HCT116 (cell line): ENCODE measurements at regions not wholly inside any gene's neighbourhood (a gene's known extent, or its start where the extent isn't known, plus 50 kb on each side); places are given as distances from the start of the nearest gene placed in this dataset.

Experiments used
- ATAC-seq: fragments of 200-7000 bp; cut with Tn5 transposase; 2 replicates; pipeline ENCODE4 v1.9.1; 2020; ENCODE audit warnings: mild to moderate bottlenecking, moderate library complexity
- BruUV-seq: library from RNA; stranded (reverse); fragments of 400-500 nt; replicated peaks from 2 replicates; lab custom pipeline; 2021; lab: Mats Ljungman, UMichigan
- CTCF ChIA-PET: fragments of 300-600 bp; sonication (Branson Sonifier 250); formaldehyde crosslinking; loops from one replicate; lab custom pipeline; 2021; ENCODE audit warnings: antibody characterized with exemption; lab: Charles Lee
- POLR2A ChIA-PET: fragments of 300-600, 350-600 bp; sonication (Branson Sonifier 250); formaldehyde crosslinking; loops from one replicate; lab custom pipeline; 2021; ENCODE audit warnings: antibody characterized with exemption; lab: Charles Lee
- RAD21 ChIA-PET, 2 experiments: fragments of 300-600 bp; sonication (Branson Sonifier 250); formaldehyde crosslinking; loops; one replicate each; lab custom pipeline; 2023; ENCODE audit warnings: low total read pairs in 2 of 2; ENCODE audit not compliant: uncharacterized antibody in 2 of 2, unreplicated experiment in 2 of 2, low non-redundant PET in 1 of 2; lab: Charles Lee
- DNase-seq: peaks from one replicate; pipeline ENCODE4 v3.0.0-alpha.2; 2010; ENCODE audit warnings: low read depth, low spot score
- H2AFZ ChIP-seq: fragments of 200-600 bp; shearing (Covaris generic), sonication (generic); 2 replicates; pipeline ENCODE4 v1.6.1; 2017; ENCODE audit warnings: low read depth, mixed run types, mixed read lengths, antibody characterized with exemption, low read length; ENCODE audit not compliant: poor library complexity, severe bottlenecking
- H3K27ac ChIP-seq: 2 replicates; pipeline ENCODE4 v1.5.1; 2012; ENCODE audit warnings: low read depth, low read length
- H3K27me3 ChIP-seq: fragments of 200-600 bp; sonication (generic); 2 replicates; pipeline ENCODE4 v1.6.1; 2016; ENCODE audit warnings: mixed run types, low read length, mixed read lengths; ENCODE audit not compliant: insufficient read depth
- H3K36me3 ChIP-seq, 2 experiments: fragments of 200-500 bp in 1 of 2; fragments of 200-600 bp in 1 of 2; sonication (Bioruptor generic) in 1 of 2; sonication (generic) in 1 of 2; 2 replicates each; pipeline versions ENCODE4 v1.5.1 to v1.6.1; 2014 to 2016; ENCODE audit warnings: low read length in 2 of 2, inconsistent platforms in 1 of 2, mixed read lengths in 1 of 2, mixed run types in 1 of 2; ENCODE audit not compliant: insufficient read depth in 2 of 2, control insufficient read depth in 1 of 2
- H3K4me1 ChIP-seq, 2 experiments: fragments of 200-600 bp in 1 of 2; sonication (generic) in 1 of 2; 2 replicates each; pipeline versions ENCODE4 v1.5.1 to v1.6.1; 2012 to 2017; ENCODE audit warnings: low read length in 2 of 2, inconsistent platforms in 1 of 2, mild to moderate bottlenecking in 1 of 2, mixed read lengths in 1 of 2, mixed run types in 1 of 2, moderate library complexity in 1 of 2; ENCODE audit not compliant: insufficient read depth in 2 of 2, control insufficient read depth in 1 of 2
- H3K4me2 ChIP-seq: fragments of 200-600 bp; sonication (generic); 2 replicates; pipeline ENCODE4 v1.6.1; 2017; ENCODE audit warnings: mixed run types, low read length, mixed read lengths
- H3K4me3 ChIP-seq, 2 experiments: fragments of 200-600 bp in 1 of 2; sonication (generic) in 1 of 2; replicated peaks in 1 of 2; 2 replicates each; pipeline ENCODE4 v1.5.1; 2011 to 2016; ENCODE audit warnings: low read length in 2 of 2, control low read depth in 1 of 2, low read depth in 1 of 2, mild to moderate bottlenecking in 1 of 2, mixed read lengths in 1 of 2, mixed run types in 1 of 2
- H3K79me2 ChIP-seq: fragments of 200-600 bp; sonication (generic); 2 replicates; pipeline ENCODE4 v1.6.1; 2017; ENCODE audit warnings: mild to moderate bottlenecking, mixed run types, low read length, moderate library complexity, mixed read lengths; ENCODE audit not compliant: insufficient read depth
- H3K9ac ChIP-seq: fragments of 200-600 bp; sonication (generic); 2 replicates; pipeline ENCODE4 v1.6.1; 2016; ENCODE audit warnings: low read length, mixed read lengths
- H3K9me2 ChIP-seq: fragments of 200-600 bp; sonication (generic), shearing (Covaris generic); 2 replicates; pipeline ENCODE4 v1.6.1; 2017; ENCODE audit warnings: mixed run types, mild to moderate bottlenecking, moderate library complexity; ENCODE audit not compliant: insufficient read depth
- H3K9me3 ChIP-seq, 2 experiments: fragments of 200-500 bp in 1 of 2; fragments of 200-600 bp in 1 of 2; sonication (Bioruptor generic) in 1 of 2; sonication (generic) in 1 of 2; 2 replicates each; pipeline ENCODE4 v1.6.1; 2014 to 2017; ENCODE audit warnings: low read length in 2 of 2, mixed read lengths in 2 of 2, inconsistent platforms in 1 of 2, low read depth in 1 of 2, mild to moderate bottlenecking in 1 of 2, mixed run types in 1 of 2, moderate library complexity in 1 of 2; ENCODE audit not compliant: control insufficient read depth in 1 of 2, insufficient read depth in 1 of 2
- H4K20me1 ChIP-seq: fragments of 200-600 bp; sonication (generic), shearing (Covaris generic); 2 replicates; pipeline ENCODE4 v1.6.1; 2017; ENCODE audit warnings: mixed run types, mild to moderate bottlenecking, moderate library complexity; ENCODE audit not compliant: insufficient read depth
- CBX3 ChIP-seq: IDR thresholded peaks from 2 replicates; pipeline ENCODE4 v1.6.1; 2012; ENCODE audit warnings: low read depth
- EZH2 ChIP-seq: fragments of 200-600 bp; sonication (generic); IDR thresholded peaks from 2 replicates; pipeline ENCODE4 v1.6.1; 2017; ENCODE audit warnings: antibody characterized with exemption, mixed run types
- FOSL1 ChIP-seq: IDR thresholded peaks from 2 replicates; pipeline ENCODE4 v1.6.1; 2012; ENCODE audit warnings: low read depth
- JUND ChIP-seq: IDR thresholded peaks from 2 replicates; pipeline ENCODE4 v1.6.1; 2012
- POLR2A ChIP-seq: IDR thresholded peaks from 2 replicates; pipeline ENCODE4 v1.7.0; 2011; ENCODE audit warnings: borderline replicate concordance; ENCODE audit not compliant: insufficient read depth, insufficient read length; ENCODE audit errors: extremely low read depth
- POLR2AphosphoS5 ChIP-seq: IDR thresholded peaks from 2 replicates; pipeline ENCODE4 v1.6.1; 2011; ENCODE audit warnings: mild to moderate bottlenecking, low read depth, low read length, moderate library complexity
- RAD21 ChIP-seq: IDR thresholded peaks from 2 replicates; pipeline ENCODE4 v1.6.1; 2012; ENCODE audit warnings: low read depth, mild to moderate bottlenecking
- SP1 ChIP-seq: IDR thresholded peaks from 2 replicates; pipeline ENCODE4 v1.6.1; 2012; ENCODE audit warnings: low read depth
- ZNF274 ChIP-seq: fragments of 200-500 bp; sonication (Bioruptor generic); IDR thresholded peaks from 2 replicates; pipeline ENCODE4 v1.6.1; 2014; ENCODE audit warnings: mild to moderate bottlenecking, low read depth, low read length, inconsistent platforms
- intact Hi-C: fragments of 100-400 bp; cut with micrococcal nuclease; formaldehyde crosslinking; loops from 2 replicates; pipeline ENCODE4 v1.10.0; 2022
- TF ChIP-seq, protein P1 (sequence below), 3 experiments: fragments of 200-600 bp in 1 of 3; sonication (generic) in 1 of 3; IDR thresholded peaks in 2 of 3; conservative IDR thresholded peaks in 1 of 3; 2 replicates each; pipeline ENCODE4 v1.5.1; 2012 to 2017; ENCODE audit warnings: low read depth in 2 of 3, low read length in 2 of 3, antibody characterized with exemption in 1 of 3, borderline replicate concordance in 1 of 3, control low read depth in 1 of 3, mild to moderate bottlenecking in 1 of 3, mixed read lengths in 1 of 3, mixed run types in 1 of 3, moderate library complexity in 1 of 3; ENCODE audit not compliant: insufficient read depth in 1 of 3
- TF ChIP-seq, protein P2 (sequence below): IDR thresholded peaks from 2 replicates; pipeline ENCODE4 v1.6.1; 2012
- TF ChIP-seq, protein P3 (sequence below): IDR thresholded peaks from 2 replicates; pipeline ENCODE4 v1.6.1; 2012; ENCODE audit warnings: low read depth

DNA sequence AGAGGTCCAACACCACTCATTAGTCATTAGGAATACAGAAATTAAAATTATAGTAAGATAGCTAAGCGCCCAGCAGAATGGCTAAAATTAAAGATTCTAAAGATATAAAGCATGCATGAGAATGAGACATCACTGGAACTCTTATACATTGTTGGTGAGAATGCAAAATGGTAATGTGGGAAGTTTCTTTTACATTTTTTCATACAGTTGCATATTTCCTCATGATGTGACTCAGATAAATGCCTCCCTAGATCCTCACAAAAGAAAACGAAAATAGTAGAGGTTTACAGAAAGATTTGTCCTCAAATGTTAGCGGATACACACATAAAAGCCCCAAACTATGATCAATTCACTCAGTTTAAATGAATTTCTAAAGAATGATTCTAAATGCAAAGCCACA lies 633.7 kb upstream of the GJE1 start (continued):
- TF ChIP-seq, protein P1, sequence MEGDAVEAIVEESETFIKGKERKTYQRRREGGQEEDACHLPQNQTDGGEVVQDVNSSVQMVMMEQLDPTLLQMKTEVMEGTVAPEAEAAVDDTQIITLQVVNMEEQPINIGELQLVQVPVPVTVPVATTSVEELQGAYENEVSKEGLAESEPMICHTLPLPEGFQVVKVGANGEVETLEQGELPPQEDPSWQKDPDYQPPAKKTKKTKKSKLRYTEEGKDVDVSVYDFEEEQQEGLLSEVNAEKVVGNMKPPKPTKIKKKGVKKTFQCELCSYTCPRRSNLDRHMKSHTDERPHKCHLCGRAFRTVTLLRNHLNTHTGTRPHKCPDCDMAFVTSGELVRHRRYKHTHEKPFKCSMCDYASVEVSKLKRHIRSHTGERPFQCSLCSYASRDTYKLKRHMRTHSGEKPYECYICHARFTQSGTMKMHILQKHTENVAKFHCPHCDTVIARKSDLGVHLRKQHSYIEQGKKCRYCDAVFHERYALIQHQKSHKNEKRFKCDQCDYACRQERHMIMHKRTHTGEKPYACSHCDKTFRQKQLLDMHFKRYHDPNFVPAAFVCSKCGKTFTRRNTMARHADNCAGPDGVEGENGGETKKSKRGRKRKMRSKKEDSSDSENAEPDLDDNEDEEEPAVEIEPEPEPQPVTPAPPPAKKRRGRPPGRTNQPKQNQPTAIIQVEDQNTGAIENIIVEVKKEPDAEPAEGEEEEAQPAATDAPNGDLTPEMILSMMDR (IDR thresholded peaks at IDR 0.05 in 2 of 3, conservative IDR thresholded peaks at IDR 0.05 in 1 of 3; ENCODE audit: borderline replicate concordance in 1 of 3, insufficient read depth in 1 of 3, low read depth in 2 of 3, low read length in 2 of 3), result no peak
- TF ChIP-seq POLR2A (no peak), FOSL1 (no peak), ZNF274 (no peak)
- TF ChIP-seq, all 23 proteins: peak for 0

DNA sequence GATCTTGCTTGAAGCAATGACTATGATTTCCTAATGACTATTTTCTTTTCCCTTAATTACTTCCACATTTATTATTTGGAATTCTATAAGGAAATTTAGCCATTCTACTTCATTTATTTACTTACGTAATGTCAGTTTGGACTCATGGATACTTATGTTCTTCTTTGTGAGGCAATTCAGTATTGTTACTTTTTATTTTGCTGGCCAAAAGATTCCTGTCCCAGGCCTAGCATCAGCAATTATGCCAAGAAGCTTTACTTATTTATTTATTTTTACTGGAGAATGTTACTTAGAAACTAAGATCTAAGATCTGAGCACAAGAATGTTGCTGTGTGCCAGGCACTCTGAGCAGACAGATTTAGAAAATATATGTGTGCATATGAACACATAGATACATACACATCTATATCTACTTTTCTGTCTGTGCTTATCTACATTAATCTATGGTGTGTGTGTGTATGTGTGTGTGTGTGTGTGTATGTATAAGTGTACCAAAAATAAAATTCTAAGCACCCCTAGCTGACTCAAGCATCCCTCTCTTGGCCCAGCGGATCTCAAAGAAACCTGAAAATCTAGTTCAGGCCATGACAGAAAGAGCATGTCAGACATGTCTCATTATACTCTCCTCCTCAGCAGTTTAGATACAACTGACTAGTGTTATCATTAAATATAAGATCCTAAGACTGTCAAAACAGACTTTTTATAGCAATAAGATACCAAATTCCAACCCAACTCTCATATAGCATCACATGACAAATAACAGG lies 640.0 kb upstream of the GJE1 start:
- H3K4me1 ChIP-seq, result no peaks in the 10 kb centered on the region
- no peaks in the 10 kb centered on the region for H3K36me3 ChIP-seq
- RAD21 ChIA-PET, result no interaction called here
- no peak overlapping the region for H3K9ac ChIP-seq
- POLR2A ChIA-PET, result no interaction called here
- TF ChIP-seq, protein P2, sequence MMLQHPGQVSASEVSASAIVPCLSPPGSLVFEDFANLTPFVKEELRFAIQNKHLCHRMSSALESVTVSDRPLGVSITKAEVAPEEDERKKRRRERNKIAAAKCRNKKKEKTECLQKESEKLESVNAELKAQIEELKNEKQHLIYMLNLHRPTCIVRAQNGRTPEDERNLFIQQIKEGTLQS, result no peak
- TF ChIP-seq JUND (no peak), EZH2 (no peak), ZNF274 (no peak), CBX3 (no peak), POLR2AphosphoS5 (no peak), RAD21 (no peak), POLR2A (no peak), SP1 (no peak)
- TF ChIP-seq, protein P3, sequence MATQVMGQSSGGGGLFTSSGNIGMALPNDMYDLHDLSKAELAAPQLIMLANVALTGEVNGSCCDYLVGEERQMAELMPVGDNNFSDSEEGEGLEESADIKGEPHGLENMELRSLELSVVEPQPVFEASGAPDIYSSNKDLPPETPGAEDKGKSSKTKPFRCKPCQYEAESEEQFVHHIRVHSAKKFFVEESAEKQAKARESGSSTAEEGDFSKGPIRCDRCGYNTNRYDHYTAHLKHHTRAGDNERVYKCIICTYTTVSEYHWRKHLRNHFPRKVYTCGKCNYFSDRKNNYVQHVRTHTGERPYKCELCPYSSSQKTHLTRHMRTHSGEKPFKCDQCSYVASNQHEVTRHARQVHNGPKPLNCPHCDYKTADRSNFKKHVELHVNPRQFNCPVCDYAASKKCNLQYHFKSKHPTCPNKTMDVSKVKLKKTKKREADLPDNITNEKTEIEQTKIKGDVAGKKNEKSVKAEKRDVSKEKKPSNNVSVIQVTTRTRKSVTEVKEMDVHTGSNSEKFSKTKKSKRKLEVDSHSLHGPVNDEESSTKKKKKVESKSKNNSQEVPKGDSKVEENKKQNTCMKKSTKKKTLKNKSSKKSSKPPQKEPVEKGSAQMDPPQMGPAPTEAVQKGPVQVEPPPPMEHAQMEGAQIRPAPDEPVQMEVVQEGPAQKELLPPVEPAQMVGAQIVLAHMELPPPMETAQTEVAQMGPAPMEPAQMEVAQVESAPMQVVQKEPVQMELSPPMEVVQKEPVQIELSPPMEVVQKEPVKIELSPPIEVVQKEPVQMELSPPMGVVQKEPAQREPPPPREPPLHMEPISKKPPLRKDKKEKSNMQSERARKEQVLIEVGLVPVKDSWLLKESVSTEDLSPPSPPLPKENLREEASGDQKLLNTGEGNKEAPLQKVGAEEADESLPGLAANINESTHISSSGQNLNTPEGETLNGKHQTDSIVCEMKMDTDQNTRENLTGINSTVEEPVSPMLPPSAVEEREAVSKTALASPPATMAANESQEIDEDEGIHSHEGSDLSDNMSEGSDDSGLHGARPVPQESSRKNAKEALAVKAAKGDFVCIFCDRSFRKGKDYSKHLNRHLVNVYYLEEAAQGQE, result no peak
- no peak overlapping the region for H3K27ac ChIP-seq
- no peaks in the 10 kb centered on the region for H4K20me1 ChIP-seq
- CTCF ChIA-PET, result no interaction called here
- H3K4me3 ChIP-seq, result no peak overlapping the region
- no peaks in the 10 kb centered on the region for H3K9me2 ChIP-seq
- H3K27me3 ChIP-seq, result no peaks in the 10 kb centered on the region
- intact Hi-C loops, result no loop called here
- DNase-seq (no peak), ATAC-seq (no peak)
- H3K4me2 ChIP-seq, result no peak overlapping the region
- peaks cover 0 to 4% of the 10 kb centered on the region in 2 experiments; a peak in 1 of 4 replicates for H3K9me3 ChIP-seq
- H3K79me2 ChIP-seq, result no peaks in the 10 kb centered on the region
- no TSS peak for BruUV-seq
- no peak overlapping the region for H2AFZ ChIP-seq
